K562 (cell line): ENCODE measurements at regions not wholly inside any gene's neighbourhood (a gene's known extent, or its start where the extent isn't known, plus 50 kb on each side); places are given as distances from the start of the nearest gene placed in this dataset.

Experiments used
- CREM ChIP-seq: IDR thresholded peaks from 2 replicates; pipeline ENCODE4 v1.6.1; 2014; ENCODE audit warnings: antibody characterized with exemption, low read depth
- DNMT1 ChIP-seq: fragments of 450-650 bp; IDR thresholded peaks from 2 replicates; pipeline ENCODE4 v1.6.1; 2016; ENCODE audit warnings: antibody characterized with exemption, mild to moderate bottlenecking
- E2F5 ChIP-seq: sonication (generic); formaldehyde crosslinking; IDR thresholded peaks from 2 replicates; pipeline ENCODE4 v1.8.0; 2022; ENCODE audit warnings: mild to moderate bottlenecking, missing genetic modification reagents
- HDAC2 ChIP-seq: fragments of 450-650 bp; IDR thresholded peaks from 2 replicates; pipeline ENCODE4 v1.6.1; 2016; ENCODE audit warnings: mild to moderate bottlenecking
- MLLT1 ChIP-seq, 2 experiments: fragments of 450-650 bp; IDR thresholded peaks; 2 replicates each; pipeline ENCODE4 v1.6.1; 2016
- POLR2AphosphoS5 ChIP-seq: IDR thresholded peaks from 2 replicates; pipeline ENCODE4 v1.6.1; 2011; ENCODE audit warnings: mild to moderate bottlenecking, low read depth, low read length, moderate library complexity; ENCODE audit not compliant: control insufficient read depth, insufficient read depth
- ZNF212 ChIP-seq: fragments of 450-650 bp; formaldehyde crosslinking; IDR thresholded peaks from 2 replicates; pipeline ENCODE4 v1.4.0; 2020; ENCODE audit warnings: mild to moderate bottlenecking
- ZNF609 ChIP-seq: sonication (generic); formaldehyde crosslinking; IDR thresholded peaks from 2 replicates; pipeline ENCODE4 v1.8.1; 2023; ENCODE audit warnings: missing genetic modification reagents, mild to moderate bottlenecking, borderline replicate concordance

- TF ChIP-seq POLR2AphosphoS5 (no peak), DNMT1 (no peak), E2F5 (CRISPR knock-in tag) (no peak), CREM (no peak), ZNF212 (CRISPR knock-in tag) (no peak), MLLT1 (IDR thresholded peaks at IDR 0.05) (no peak), ZNF609 (CRISPR knock-in tag) (no peak), HDAC2 (no peak)
Observed at GRCh38 chr7:68276725-68277124, 1280.1 kb downstream of the TYW1 start.
